ENCODE measurements at regions not wholly inside any gene's neighbourhood (a gene's known extent, or its start where the extent isn't known, plus 50 kb on each side); places are given as distances from the start of the nearest gene placed in this dataset.

GRCh38 chr3:152978152-152978551 is 143.2 kb downstream of the P2RY1 start:
- no peak for ATAC-seq
- ChIA-PET SMC1A (ENCODE audit: uncharacterized antibody, unreplicated experiment) (no interaction called here), CTCF (no interaction called here), RAD21 (ENCODE audit: unreplicated experiment) (no interaction called here), POLR2A (no interaction called here)
- H3K36me3 ChIP-seq (ENCODE audit: control insufficient read depth in 2 of 2, insufficient read depth in 2 of 2, low read length in 1 of 2), result no peaks in the 10 kb centered on the region
- H3K4me1 ChIP-seq (ENCODE audit: control insufficient read depth, insufficient read depth, low read length), result no peaks in the 10 kb centered on the region
- intact Hi-C loops (cut with micrococcal nuclease; ENCODE audit: unreplicated experiment), result no loop called here
- no peak overlapping the region for H2AFZ ChIP-seq (ENCODE audit: control insufficient read depth, low read depth, low read length)
- WGBS (ENCODE audit: insufficient coverage, insufficient replicate concordance, low lambda C conversion rate, missing lambda C conversion rate), result 0% methylated on average over 1 of the region's 1 CpG
- BruUV-seq (replicated peaks), result no TSS peak
- no peaks in the 10 kb centered on the region for H3K9me3 ChIP-seq (replicated peaks; ENCODE audit: control insufficient read depth, insufficient read depth, low read length)
- H3K79me2 ChIP-seq (ENCODE audit: control insufficient read depth, insufficient read depth, low read length), result no peaks in the 10 kb centered on the region
- no peak overlapping the region for H3K9ac ChIP-seq (ENCODE audit: control insufficient read depth, insufficient read depth, low read length)
- in situ Hi-C loops (cut with MboI), result no loop called here
- DNase-seq (ENCODE audit: low read depth, low spot score), result no peak
- no peaks in the 10 kb centered on the region for H4K20me1 ChIP-seq (ENCODE audit: control insufficient read depth, insufficient read depth)
- FAIRE-seq, result no peak
- no peak overlapping the region for H3K27ac ChIP-seq (ENCODE audit: control insufficient read depth, insufficient read depth)
- H3K4me3 ChIP-seq, result no peak overlapping the region
- no peak overlapping the region for H3K4me2 ChIP-seq (ENCODE audit: control insufficient read depth, insufficient read depth)
- H3K27me3 ChIP-seq (replicated peaks in 1 of 2; ENCODE audit: control insufficient read depth in 2 of 2, insufficient read depth in 2 of 2, low read length in 1 of 2), result no peaks in the 10 kb centered on the region
- TF ChIP-seq KDM1A (IDR thresholded peaks at IDR 0.05; ENCODE audit: borderline replicate concordance), result no peak
- no peak for TF ChIP-seq NR2C2 (IDR thresholded peaks at IDR 0.05; ENCODE audit: borderline replicate concordance, control insufficient read depth, insufficient read length, low read depth)

DNA sequence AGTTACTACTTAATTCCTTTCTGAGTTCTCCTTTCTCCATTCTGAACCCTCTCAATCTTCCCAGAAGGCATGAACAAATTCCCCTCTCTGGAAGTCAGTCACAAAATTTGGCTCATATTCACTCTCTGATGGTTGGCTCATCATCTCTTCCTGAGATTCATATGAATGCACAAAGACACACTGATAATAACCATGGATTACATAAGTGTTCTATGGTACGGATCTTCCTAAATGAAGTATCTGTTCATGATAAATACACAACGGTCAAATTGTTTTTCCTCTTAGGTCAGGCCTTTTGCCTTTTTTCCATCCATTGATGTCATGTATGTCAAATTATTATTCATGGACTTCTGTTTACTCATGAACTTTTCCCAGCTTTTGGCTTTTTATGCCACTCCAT is 162.6 kb downstream of the P2RY1 start:
- ATAC-seq (no peak), FAIRE-seq (no peak), DNase-seq (ENCODE audit: low read depth, low spot score) (no peak)
- intact Hi-C loops (cut with micrococcal nuclease; ENCODE audit: unreplicated experiment), result no loop called here
- H3K4me2 ChIP-seq (ENCODE audit: control insufficient read depth, insufficient read depth), result no peak overlapping the region
- no peak overlapping the region for H3K9ac ChIP-seq (ENCODE audit: control insufficient read depth, insufficient read depth, low read length)
- SMC1A ChIA-PET (ENCODE audit: uncharacterized antibody, unreplicated experiment), result no interaction called here
- H3K79me2 ChIP-seq (ENCODE audit: control insufficient read depth, insufficient read depth, low read length), result no peaks in the 10 kb centered on the region
- H3K4me3 ChIP-seq, result no peak overlapping the region
- CTCF ChIA-PET, result no interaction called here
- no peaks in the 10 kb centered on the region for H3K27me3 ChIP-seq (replicated peaks in 1 of 2; ENCODE audit: control insufficient read depth in 2 of 2, insufficient read depth in 2 of 2, low read length in 1 of 2)
- POLR2A ChIA-PET, result no interaction called here
- no peaks in the 10 kb centered on the region for H4K20me1 ChIP-seq (ENCODE audit: control insufficient read depth, insufficient read depth)
- in situ Hi-C loops (cut with MboI), result no loop called here
- RAD21 ChIA-PET (ENCODE audit: unreplicated experiment), result no interaction called here
- no peaks in the 10 kb centered on the region for H3K4me1 ChIP-seq (ENCODE audit: control insufficient read depth, insufficient read depth, low read length)
- WGBS (ENCODE audit: insufficient coverage, insufficient replicate concordance, low lambda C conversion rate, missing lambda C conversion rate), result 63% methylated on average over 2 of the region's 2 CpGs
- no TSS peak for BruUV-seq (replicated peaks)
- no peaks in the 10 kb centered on the region for H3K9me3 ChIP-seq (replicated peaks; ENCODE audit: control insufficient read depth, insufficient read depth, low read length)
- no peak overlapping the region for H2AFZ ChIP-seq (ENCODE audit: control insufficient read depth, low read depth, low read length)
- H3K36me3 ChIP-seq (ENCODE audit: control insufficient read depth in 2 of 2, insufficient read depth in 2 of 2, low read length in 1 of 2), result no peaks in the 10 kb centered on the region
- H3K27ac ChIP-seq (ENCODE audit: control insufficient read depth, insufficient read depth), result no peak overlapping the region
- TF ChIP-seq, protein P1, sequence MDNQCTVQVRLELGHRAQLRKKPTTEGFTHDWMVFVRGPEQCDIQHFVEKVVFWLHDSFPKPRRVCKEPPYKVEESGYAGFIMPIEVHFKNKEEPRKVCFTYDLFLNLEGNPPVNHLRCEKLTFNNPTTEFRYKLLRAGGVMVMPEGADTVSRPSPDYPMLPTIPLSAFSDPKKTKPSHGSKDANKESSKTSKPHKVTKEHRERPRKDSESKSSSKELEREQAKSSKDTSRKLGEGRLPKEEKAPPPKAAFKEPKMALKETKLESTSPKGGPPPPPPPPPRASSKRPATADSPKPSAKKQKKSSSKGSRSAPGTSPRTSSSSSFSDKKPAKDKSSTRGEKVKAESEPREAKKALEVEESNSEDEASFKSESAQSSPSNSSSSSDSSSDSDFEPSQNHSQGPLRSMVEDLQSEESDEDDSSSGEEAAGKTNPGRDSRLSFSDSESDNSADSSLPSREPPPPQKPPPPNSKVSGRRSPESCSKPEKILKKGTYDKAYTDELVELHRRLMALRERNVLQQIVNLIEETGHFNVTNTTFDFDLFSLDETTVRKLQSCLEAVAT (IDR thresholded peaks at IDR 0.05), result no peak
- TF ChIP-seq, protein P2, sequence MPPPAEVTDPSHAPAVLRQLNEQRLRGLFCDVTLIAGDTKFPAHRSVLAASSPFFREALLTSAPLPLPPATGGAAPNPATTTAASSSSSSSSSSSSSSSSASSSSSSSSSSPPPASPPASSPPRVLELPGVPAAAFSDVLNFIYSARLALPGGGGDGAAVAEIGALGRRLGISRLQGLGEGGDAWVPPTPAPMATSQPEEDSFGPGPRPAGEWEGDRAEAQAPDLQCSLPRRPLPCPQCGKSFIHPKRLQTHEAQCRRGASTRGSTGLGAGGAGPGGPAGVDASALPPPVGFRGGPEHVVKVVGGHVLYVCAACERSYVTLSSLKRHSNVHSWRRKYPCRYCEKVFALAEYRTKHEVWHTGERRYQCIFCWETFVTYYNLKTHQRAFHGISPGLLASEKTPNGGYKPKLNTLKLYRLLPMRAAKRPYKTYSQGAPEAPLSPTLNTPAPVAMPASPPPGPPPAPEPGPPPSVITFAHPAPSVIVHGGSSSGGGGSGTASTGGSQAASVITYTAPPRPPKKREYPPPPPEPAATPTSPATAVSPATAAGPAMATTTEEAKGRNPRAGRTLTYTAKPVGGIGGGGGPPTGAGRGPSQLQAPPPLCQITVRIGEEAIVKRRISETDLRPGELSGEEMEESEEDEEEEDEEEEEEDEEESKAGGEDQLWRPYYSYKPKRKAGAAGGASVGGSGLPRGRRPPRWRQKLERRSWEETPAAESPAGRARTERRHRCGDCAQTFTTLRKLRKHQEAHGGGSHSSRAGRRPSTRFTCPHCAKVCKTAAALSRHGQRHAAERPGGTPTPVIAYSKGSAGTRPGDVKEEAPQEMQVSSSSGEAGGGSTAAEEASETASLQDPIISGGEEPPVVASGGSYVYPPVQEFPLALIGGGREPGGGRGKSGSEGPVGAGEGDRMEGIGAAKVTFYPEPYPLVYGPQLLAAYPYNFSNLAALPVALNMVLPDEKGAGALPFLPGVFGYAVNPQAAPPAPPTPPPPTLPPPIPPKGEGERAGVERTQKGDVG (CRISPR knock-in tag; IDR thresholded peaks at IDR 0.05), result no peak
- no peak for TF ChIP-seq MEF2B (IDR thresholded peaks at IDR 0.05; ENCODE audit: partially characterized antibody, poor library complexity, severe bottlenecking)
- TF ChIP-seq POLR2AphosphoS2 (IDR thresholded peaks at IDR 0.05; ENCODE audit: low read depth, low read length), result no peak
- no peak for TF ChIP-seq EZH2 (IDR thresholded peaks at IDR 0.05; ENCODE audit: borderline replicate concordance, control insufficient read depth, low read depth, low read length)
- no peak for TF ChIP-seq EED (IDR thresholded peaks at IDR 0.05; ENCODE audit: low read depth)
- no peak for TF ChIP-seq IRF5 (IDR thresholded peaks at IDR 0.05; ENCODE audit: borderline replicate concordance)
- TF ChIP-seq CREM (IDR thresholded peaks at IDR 0.05; ENCODE audit: low read depth), result no peak
- TF ChIP-seq IKZF2 (IDR thresholded peaks at IDR 0.05), result no peak
- no peak for TF ChIP-seq NFYB (IDR thresholded peaks at IDR 0.05; ENCODE audit: insufficient read depth, low read depth, low read length)
- TF ChIP-seq ZNF207 (IDR thresholded peaks at IDR 0.05; ENCODE audit: borderline replicate concordance), result no peak

All from GM12878 (cell line).